ENCODE measurements at regions not wholly inside any gene's neighbourhood (a gene's known extent, or its start where the extent isn't known, plus 50 kb on each side); places are given as distances from the start of the nearest gene placed in this dataset.

DNA sequence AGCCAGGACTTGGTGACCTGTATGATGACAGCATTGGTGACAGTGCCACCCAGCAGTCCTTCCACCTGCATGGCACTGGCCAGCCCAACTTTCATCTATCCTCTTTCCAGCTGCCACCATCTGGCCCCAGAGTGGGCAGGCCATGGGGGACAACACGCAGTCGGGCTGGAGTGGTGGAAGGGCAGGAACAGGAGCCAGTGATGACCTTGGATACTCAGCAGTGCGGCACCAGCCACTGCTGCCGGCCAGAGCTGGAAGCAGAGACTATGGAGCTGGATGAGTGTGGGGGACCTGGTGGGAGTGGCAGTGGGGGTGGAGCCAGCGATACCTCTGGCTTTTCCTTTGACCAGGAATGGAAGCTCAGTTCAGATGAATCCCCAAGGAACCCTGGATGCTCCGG lies 56.9 kb downstream of the RUSC2 start:
- TF ChIP-seq, protein P1, sequence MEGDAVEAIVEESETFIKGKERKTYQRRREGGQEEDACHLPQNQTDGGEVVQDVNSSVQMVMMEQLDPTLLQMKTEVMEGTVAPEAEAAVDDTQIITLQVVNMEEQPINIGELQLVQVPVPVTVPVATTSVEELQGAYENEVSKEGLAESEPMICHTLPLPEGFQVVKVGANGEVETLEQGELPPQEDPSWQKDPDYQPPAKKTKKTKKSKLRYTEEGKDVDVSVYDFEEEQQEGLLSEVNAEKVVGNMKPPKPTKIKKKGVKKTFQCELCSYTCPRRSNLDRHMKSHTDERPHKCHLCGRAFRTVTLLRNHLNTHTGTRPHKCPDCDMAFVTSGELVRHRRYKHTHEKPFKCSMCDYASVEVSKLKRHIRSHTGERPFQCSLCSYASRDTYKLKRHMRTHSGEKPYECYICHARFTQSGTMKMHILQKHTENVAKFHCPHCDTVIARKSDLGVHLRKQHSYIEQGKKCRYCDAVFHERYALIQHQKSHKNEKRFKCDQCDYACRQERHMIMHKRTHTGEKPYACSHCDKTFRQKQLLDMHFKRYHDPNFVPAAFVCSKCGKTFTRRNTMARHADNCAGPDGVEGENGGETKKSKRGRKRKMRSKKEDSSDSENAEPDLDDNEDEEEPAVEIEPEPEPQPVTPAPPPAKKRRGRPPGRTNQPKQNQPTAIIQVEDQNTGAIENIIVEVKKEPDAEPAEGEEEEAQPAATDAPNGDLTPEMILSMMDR (conservative IDR thresholded peaks at IDR 0.05) = no peak
- no peak for TF ChIP-seq ZFX (IDR thresholded peaks at IDR 0.05)
